C4-2B (cell line): ENCODE measurements at regions not wholly inside any gene's neighbourhood (a gene's known extent, or its start where the extent isn't known, plus 50 kb on each side); places are given as distances from the start of the nearest gene placed in this dataset.

Experiments used
- CTCF ChIP-seq: fragments of 450-650 bp; conservative IDR thresholded peaks from 2 replicates; pipeline ENCODE4 v1.5.1; 2017; ENCODE audit warnings: mild to moderate bottlenecking
- ZFX ChIP-seq: fragments of 450-650 bp; IDR thresholded peaks from 2 replicates; pipeline ENCODE4 v1.6.1; 2017

GRCh38 chr21:32174819-32175218 lies 104.0 kb downstream of the MIS18A start:
- TF ChIP-seq CTCF (no peak), ZFX (no peak)
